ENCODE measurements at regions not wholly inside any gene's neighbourhood (a gene's known extent, or its start where the extent isn't known, plus 50 kb on each side); places are given as distances from the start of the nearest gene placed in this dataset.

- Histone ChIP-seq H3K4me3 (no peak overlapping the region), H3K27me3 (peaks cover 0 to 36% (median 0%) of the 10 kb centered on the region in 4 donors), H3K27ac (replicated peaks in 1 of 4) (no peak overlapping the region), H3K4me1 (no peaks in the 10 kb centered on the region), H3K36me3 (no peaks in the 10 kb centered on the region), H3K9me3 (no peaks in the 10 kb centered on the region)
- intact Hi-C loops (cut with DNase I), result no loop called here
- WGBS, result 78% methylated on average over 7 of the region's 7 CpGs
- TF ChIP-seq POLR2AphosphoS5 (IDR thresholded peaks at IDR 0.05) (no peak), POLR2A (IDR thresholded peaks at IDR 0.05; ENCODE audit: low read depth) (no peak), CTCF (IDR thresholded peaks at IDR 0.05) (no peak), EP300 (IDR thresholded peaks at IDR 0.05) (no peak)
- peak; percentile 86 for DNase-seq (ENCODE audit: extremely low spot score)
These were observed 96.7 kb upstream of the SIX3 start for GRCh38 chr2:44844651-44845270.

GRCh38 chr2:44848026-44848425 is 93.5 kb upstream of the SIX3 start:
- intact Hi-C loops (cut with DNase I), result no loop called here

GRCh38 chr2:44850016-44850415 is 91.5 kb upstream of the SIX3 start:
- Histone ChIP-seq H3K4me3 (no peak overlapping the region), H3K9me3 (no peaks in the 10 kb centered on the region), H3K36me3 (no peaks in the 10 kb centered on the region), H3K27me3 (peaks cover 0 to 15% (median 0%) of the 10 kb centered on the region in 4 donors), H3K4me1 (no peaks in the 10 kb centered on the region), H3K27ac (replicated peaks in 1 of 4) (no peak overlapping the region)
- peak; percentile 60 for DNase-seq (ENCODE audit: extremely low spot score)
- intact Hi-C loops (cut with DNase I), result no loop called here
- 71% methylated on average over 1 of the region's 1 CpG for WGBS
- TF ChIP-seq EP300 (IDR thresholded peaks at IDR 0.05) (no peak), POLR2AphosphoS5 (IDR thresholded peaks at IDR 0.05) (no peak), POLR2A (IDR thresholded peaks at IDR 0.05; ENCODE audit: low read depth) (no peak), CTCF (IDR thresholded peaks at IDR 0.05) (no peak)

More at GRCh38 chr2:44848026-44848425, 93.5 kb upstream of the SIX3 start:
- 100% methylated on average over 1 of the region's 1 CpG for WGBS
- TF ChIP-seq POLR2A (IDR thresholded peaks at IDR 0.05; ENCODE audit: low read depth), result no peak
- TF ChIP-seq EP300 (IDR thresholded peaks at IDR 0.05), result no peak
- no peaks in the 10 kb centered on the region for H3K9me3 ChIP-seq
- peak; percentile 64 for DNase-seq (ENCODE audit: extremely low spot score)
- peaks cover 0 to 33% (median 0%) of the 10 kb centered on the region in 4 donors for H3K27me3 ChIP-seq
- no peaks in the 10 kb centered on the region for H3K36me3 ChIP-seq
- no peak overlapping the region for H3K4me3 ChIP-seq
- no peak overlapping the region for H3K27ac ChIP-seq (replicated peaks in 1 of 4)
- no peaks in the 10 kb centered on the region for H3K4me1 ChIP-seq

- peaks cover 0 to 10% (median 0%) of the 10 kb centered on the region in 4 donors for H3K27me3 ChIP-seq
- intact Hi-C loops (cut with DNase I), result no loop called here
- no peak overlapping the region for H3K27ac ChIP-seq (replicated peaks in 1 of 4)
- H3K9me3 ChIP-seq, result no peaks in the 10 kb centered on the region
- DNase-seq (ENCODE audit: extremely low spot score), result no peak
- no peak overlapping the region for H3K4me3 ChIP-seq
- TF ChIP-seq POLR2AphosphoS5 (IDR thresholded peaks at IDR 0.05) (no peak), POLR2A (IDR thresholded peaks at IDR 0.05; ENCODE audit: low read depth) (no peak), EP300 (IDR thresholded peaks at IDR 0.05) (no peak), CTCF (IDR thresholded peaks at IDR 0.05) (no peak)
- no peaks in the 10 kb centered on the region for H3K4me1 ChIP-seq
- H3K36me3 ChIP-seq, result no peaks in the 10 kb centered on the region
These were observed 90.0 kb upstream of the SIX3 start for GRCh38 chr2:44851518-44851917.

GRCh38 chr2:44852594-44852993 is 88.9 kb upstream of the SIX3 start:
- TF ChIP-seq POLR2AphosphoS5 (IDR thresholded peaks at IDR 0.05) (no peak), CTCF (IDR thresholded peaks at IDR 0.05) (no peak), POLR2A (IDR thresholded peaks at IDR 0.05; ENCODE audit: low read depth) (no peak), EP300 (IDR thresholded peaks at IDR 0.05) (no peak)
- H3K36me3 ChIP-seq, result no peaks in the 10 kb centered on the region
- intact Hi-C loops (cut with DNase I), result no loop called here
- H3K4me3 ChIP-seq, result no peak overlapping the region
- 93% methylated on average over 2 of the region's 2 CpGs for WGBS
- no peaks in the 10 kb centered on the region for H3K4me1 ChIP-seq
- H3K27ac ChIP-seq (replicated peaks in 1 of 4), result no peak overlapping the region
- H3K9me3 ChIP-seq, result no peaks in the 10 kb centered on the region
- peaks cover 0 to 13% (median 0%) of the 10 kb centered on the region in 4 donors for H3K27me3 ChIP-seq
- DNase-seq (ENCODE audit: extremely low spot score), result no peak

Data from esophagus muscularis mucosa (tissue), 4 donors.